H1 (cell line): ENCODE measurements at regions not wholly inside any gene's neighbourhood (a gene's known extent, or its start where the extent isn't known, plus 50 kb on each side); places are given as distances from the start of the nearest gene placed in this dataset.
A peak's percentile ranks its signal among the peaks of the same experiment; 100 is the strongest.

Experiments
- CEBPB ChIP-seq: IDR thresholded peaks from 2 replicates; pipeline ENCODE4 v1.6.1; 2012; ENCODE audit warnings: low read depth, low read length
- CHD2 ChIP-seq: IDR thresholded peaks from 2 replicates; pipeline ENCODE4 v1.6.1; 2012; ENCODE audit warnings: low read length, improper control_type of control experiment
- CTCF ChIP-seq, 3 experiments: IDR thresholded peaks; 1 replicate in 2 of 3; 2 replicates in 1 of 3; pipeline versions ENCODE4 v1.5.1 to v1.6.1; 2011; ENCODE audit warnings: low read length in 3 of 3, mild to moderate bottlenecking in 3 of 3, inconsistent platforms in 2 of 3, low read depth in 1 of 3, moderate library complexity in 1 of 3; ENCODE audit not compliant: insufficient read depth in 1 of 3; ENCODE audit errors: control extremely low read depth in 1 of 3
- EP300 ChIP-seq, 2 experiments: IDR thresholded peaks; 1 replicate in 1 of 2; 2 replicates in 1 of 2; pipeline ENCODE4 v1.6.1; 2011 to 2012; ENCODE audit warnings: low read depth in 2 of 2, low read length in 2 of 2, mild to moderate bottlenecking in 2 of 2, borderline replicate concordance in 1 of 2, inconsistent platforms in 1 of 2, moderate library complexity in 1 of 2
- HDAC6 ChIP-seq: IDR thresholded peaks from one replicate; pipeline ENCODE4 v1.7.1; 2012; ENCODE audit warnings: low read depth, mild to moderate bottlenecking, inconsistent platforms, low read length, moderate library complexity
- KDM1A ChIP-seq: fragments of 200-600, 300-600 bp; sonication (generic); IDR thresholded peaks from 2 replicates; pipeline ENCODE4 v1.7.1; 2016; ENCODE audit warnings: mild to moderate bottlenecking, low read length, borderline replicate concordance
- MAFK ChIP-seq: IDR thresholded peaks from 2 replicates; pipeline ENCODE4 v1.6.1; 2012; ENCODE audit warnings: low read depth, mild to moderate bottlenecking, improper control_type of control experiment, low read length
- NRF1 ChIP-seq: IDR thresholded peaks from 2 replicates; pipeline ENCODE4 v1.6.1; 2011; ENCODE audit warnings: mild to moderate bottlenecking, low read depth, low read length, improper control_type of control experiment
- POLR2A ChIP-seq, 2 experiments: IDR thresholded peaks; 1 replicate in 1 of 2; 2 replicates in 1 of 2; pipeline ENCODE4 v1.6.1; 2011; ENCODE audit warnings: low read depth in 2 of 2, low read length in 2 of 2, mild to moderate bottlenecking in 2 of 2; ENCODE audit errors: control extremely low read depth in 1 of 2
- RNF2 ChIP-seq: fragments of 200-900, 300-1000 bp; sonication (generic); IDR thresholded peaks from 2 replicates; pipeline ENCODE4 v1.7.1; 2016; ENCODE audit warnings: borderline replicate concordance, low read depth, mild to moderate bottlenecking, antibody characterized with exemption, low read length; ENCODE audit not compliant: poor library complexity, severe bottlenecking; ENCODE audit errors: missing control alignments
- SIX5 ChIP-seq: IDR thresholded peaks from 2 replicates; pipeline ENCODE4 v1.6.1; 2011; ENCODE audit warnings: mild to moderate bottlenecking, low read depth, low read length
- TBP ChIP-seq: IDR thresholded peaks from 2 replicates; pipeline ENCODE4 v1.6.1; 2011; ENCODE audit warnings: low read depth, low read length, improper control_type of control experiment
- YY1 ChIP-seq: IDR thresholded peaks from 2 replicates; pipeline ENCODE4 v1.6.1; 2011; ENCODE audit warnings: low read depth, mild to moderate bottlenecking, low read length
- ZNF274 ChIP-seq: IDR thresholded peaks from 2 replicates; pipeline ENCODE4 v1.7.0; 2012; ENCODE audit warnings: low read length, borderline replicate concordance; ENCODE audit errors: extremely low read depth

GRCh38 chr10:29926693-29927048, 132.7 kb downstream of the JCAD start:
- TF ChIP-seq RNF2, result no peak
- no peak for TF ChIP-seq YY1
- TF ChIP-seq CTCF (IDR thresholded peaks at IDR 0.05; ENCODE audit: control extremely low read depth in 1 of 3, insufficient read depth in 1 of 3, low read depth in 1 of 3, low read length in 3 of 3), result peak in 2 of 3 experiments; percentile 17 to 29; a peak in 2 of 4 replicates
- TF ChIP-seq ZNF274, result no peak
- TF ChIP-seq NRF1, result no peak
- TF ChIP-seq TBP, result no peak
- no peak for TF ChIP-seq KDM1A
- TF ChIP-seq MAFK, result no peak
- no peak for TF ChIP-seq SIX5
- TF ChIP-seq CHD2, result no peak
- no peak for TF ChIP-seq CEBPB
- TF ChIP-seq EP300 (IDR thresholded peaks at IDR 0.05; ENCODE audit: borderline replicate concordance in 1 of 2, low read depth in 2 of 2, low read length in 2 of 2), result no peak
- TF ChIP-seq POLR2A (IDR thresholded peaks at IDR 0.05; ENCODE audit: control extremely low read depth in 1 of 2, low read depth in 2 of 2, low read length in 2 of 2), result no peak
- TF ChIP-seq HDAC6, result no peak
